A549 (cell line): ENCODE measurements at regions not wholly inside any gene's neighbourhood (a gene's known extent, or its start where the extent isn't known, plus 50 kb on each side); places are given as distances from the start of the nearest gene placed in this dataset.

Source experiments
- CEBPB ChIP-seq, 2 experiments: fragments of >200 bp in 1 of 2; sonication (Bioruptor Twin) in 1 of 2; formaldehyde crosslinking in 1 of 2; IDR thresholded peaks; 2 replicates each; pipeline ENCODE4 v1.6.1; 2012 to 2016
- EHF ChIP-seq: fragments of 250-450 bp; sonication (Bioruptor Pico); IDR thresholded peaks from 2 replicates; pipeline ENCODE4 v1.5.0; 2020; ENCODE audit warnings: mild to moderate bottlenecking
- MAZ ChIP-seq: fragments of 150-350 bp; IDR thresholded peaks from 2 replicates; pipeline ENCODE4 v1.6.1; 2014; ENCODE audit warnings: antibody characterized with exemption, low read depth, low read length, borderline replicate concordance
- TF ChIP-seq, protein P1 (sequence below): fragments of >200 bp; sonication (Bioruptor Twin); formaldehyde crosslinking; IDR thresholded peaks from 3 replicates; pipeline ENCODE4 v1.5.1; 2016

- TF ChIP-seq, protein P1, sequence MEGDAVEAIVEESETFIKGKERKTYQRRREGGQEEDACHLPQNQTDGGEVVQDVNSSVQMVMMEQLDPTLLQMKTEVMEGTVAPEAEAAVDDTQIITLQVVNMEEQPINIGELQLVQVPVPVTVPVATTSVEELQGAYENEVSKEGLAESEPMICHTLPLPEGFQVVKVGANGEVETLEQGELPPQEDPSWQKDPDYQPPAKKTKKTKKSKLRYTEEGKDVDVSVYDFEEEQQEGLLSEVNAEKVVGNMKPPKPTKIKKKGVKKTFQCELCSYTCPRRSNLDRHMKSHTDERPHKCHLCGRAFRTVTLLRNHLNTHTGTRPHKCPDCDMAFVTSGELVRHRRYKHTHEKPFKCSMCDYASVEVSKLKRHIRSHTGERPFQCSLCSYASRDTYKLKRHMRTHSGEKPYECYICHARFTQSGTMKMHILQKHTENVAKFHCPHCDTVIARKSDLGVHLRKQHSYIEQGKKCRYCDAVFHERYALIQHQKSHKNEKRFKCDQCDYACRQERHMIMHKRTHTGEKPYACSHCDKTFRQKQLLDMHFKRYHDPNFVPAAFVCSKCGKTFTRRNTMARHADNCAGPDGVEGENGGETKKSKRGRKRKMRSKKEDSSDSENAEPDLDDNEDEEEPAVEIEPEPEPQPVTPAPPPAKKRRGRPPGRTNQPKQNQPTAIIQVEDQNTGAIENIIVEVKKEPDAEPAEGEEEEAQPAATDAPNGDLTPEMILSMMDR, result no peak
- no peak for TF ChIP-seq CEBPB (IDR thresholded peaks at IDR 0.05)
- TF ChIP-seq MAZ, result no peak
- TF ChIP-seq EHF, result no peak
Observed at GRCh38 chr9:129422843-129423192, 198.1 kb downstream of the C9orf50 start.
